NCI-H510A (cell line): ENCODE measurements at regions not wholly inside any gene's neighbourhood (a gene's known extent, or its start where the extent isn't known, plus 50 kb on each side); places are given as distances from the start of the nearest gene placed in this dataset.

Experiments used
- DNase-seq: peaks from one replicate; lab custom pipeline; 2025; lab: John Stamatoyannopoulos, UW

DNA sequence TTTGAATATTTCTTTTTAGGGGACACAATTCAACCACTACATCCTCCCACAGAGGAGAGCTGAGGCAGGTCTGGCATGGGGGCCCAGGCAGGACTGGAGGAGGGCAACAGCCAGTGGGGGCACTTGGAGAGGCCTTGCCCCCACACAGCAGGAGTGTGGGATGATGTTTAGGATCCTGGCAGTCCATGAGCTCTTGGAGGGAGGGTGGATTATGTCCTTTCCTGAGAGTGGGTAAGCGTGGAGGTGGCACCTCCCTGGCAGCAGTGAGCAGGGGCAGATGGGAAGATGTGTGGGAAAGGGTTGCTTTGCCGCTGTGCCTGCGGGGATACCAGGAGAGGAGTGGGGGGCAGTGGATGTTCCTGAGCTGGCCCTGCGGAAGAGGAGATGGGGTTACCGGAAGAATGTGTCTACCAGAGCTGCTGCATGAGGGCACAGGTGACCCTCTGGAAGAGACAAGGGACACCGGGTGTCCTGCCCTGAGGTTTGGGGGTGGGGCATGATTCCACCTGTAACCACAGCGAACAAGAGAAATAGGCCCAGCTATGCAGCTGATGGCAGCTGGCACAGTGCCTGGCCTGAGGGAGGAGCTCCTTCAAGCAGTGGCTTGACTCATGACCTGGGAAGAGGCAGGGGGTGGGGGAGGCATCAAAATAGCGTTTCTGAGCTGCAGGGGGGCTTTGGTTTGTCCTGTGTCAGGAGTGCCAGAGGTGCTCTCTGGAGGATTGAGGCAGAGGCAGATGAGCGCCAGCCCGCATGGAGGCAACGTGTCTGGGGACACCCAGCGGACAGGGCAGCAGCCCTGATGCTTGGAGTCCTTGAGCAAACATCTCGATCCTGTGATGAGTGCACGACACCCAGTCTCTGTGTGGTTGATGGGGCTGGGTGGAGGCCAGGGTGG lies 123.9 kb upstream of the TMPRSS2 start:
- peak; percentile 50 for DNase-seq

DNA sequence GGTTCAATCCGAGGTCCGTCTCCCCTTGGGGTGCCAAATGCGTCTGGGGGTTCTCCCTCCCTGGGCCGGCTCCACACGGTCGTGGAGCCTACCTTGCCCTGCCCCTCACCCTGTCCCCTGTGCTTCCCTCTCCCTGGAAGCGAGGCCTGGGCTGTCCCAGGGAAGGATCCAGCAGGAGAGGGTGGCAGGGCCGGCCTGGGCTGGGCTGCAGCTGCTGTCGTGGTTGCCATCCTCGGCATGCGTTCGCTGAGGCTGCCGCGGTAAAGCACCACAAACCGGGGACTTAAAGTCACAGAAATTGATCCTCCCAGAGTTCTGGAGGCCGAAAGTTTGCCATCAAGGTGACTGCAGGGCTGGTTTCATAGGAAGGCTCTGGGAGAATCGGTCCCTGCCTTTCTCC lies 123.0 kb upstream of the TMPRSS2 start:
- DNase-seq: no peak

GRCh38 chr21:41630249-41630648 lies 122.3 kb upstream of the TMPRSS2 start:
- no peak for DNase-seq

GRCh38 chr21:41628256-41628655 lies 120.3 kb upstream of the TMPRSS2 start:
- DNase-seq: no peak

- DNase-seq: no peak
These were observed 119.5 kb upstream of the TMPRSS2 start for GRCh38 chr21:41627428-41627827.

DNA sequence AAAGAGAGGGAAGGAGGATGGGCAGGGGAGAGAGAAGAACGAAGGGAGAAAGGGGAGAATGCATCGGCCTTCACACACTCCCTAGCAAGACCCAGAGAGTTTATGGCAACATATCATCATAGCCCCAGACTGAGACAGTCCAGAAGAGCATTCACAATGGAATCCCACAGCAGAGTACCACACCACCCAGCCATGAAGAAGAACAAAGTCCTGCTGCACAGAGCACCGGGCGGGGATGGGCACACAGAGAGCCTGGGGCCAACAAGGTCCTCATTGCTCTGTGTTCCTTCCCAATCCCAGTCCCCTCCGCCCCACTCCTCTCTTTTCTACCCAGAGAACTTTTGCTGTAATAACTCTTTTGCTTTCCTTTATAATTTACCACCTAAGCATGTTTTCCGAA lies 118.1 kb upstream of the TMPRSS2 start:
- DNase-seq: no peak

- DNase-seq: no peak
These were observed 117.5 kb upstream of the TMPRSS2 start for GRCh38 chr21:41625428-41625827.

GRCh38 chr21:41624674-41625310 lies 116.8 kb upstream of the TMPRSS2 start:
- no peak for DNase-seq

DNA sequence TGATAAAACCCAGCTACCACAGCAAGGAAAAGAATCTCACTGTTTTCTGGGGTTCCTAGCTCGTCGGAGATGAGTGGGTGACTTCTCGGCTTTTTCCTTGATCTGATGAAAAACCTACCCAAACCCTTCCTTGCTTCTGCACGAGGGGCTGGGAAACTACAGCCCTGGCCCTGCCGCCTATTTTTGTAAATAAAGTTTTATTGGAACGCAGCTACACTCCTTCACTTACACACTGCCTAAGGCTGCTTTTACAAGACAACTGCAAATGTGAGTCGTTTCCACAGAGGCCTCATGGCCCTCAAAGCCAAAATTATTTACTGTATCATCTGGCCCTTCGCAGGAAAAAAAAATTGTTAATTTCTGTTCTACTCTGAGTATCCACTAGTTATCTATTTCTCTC lies 116.0 kb upstream of the TMPRSS2 start:
- DNase-seq: no peak

- DNase-seq: no peak
These were observed 115.0 kb upstream of the TMPRSS2 start for GRCh38 chr21:41622831-41623548.

GRCh38 chr21:41622201-41622600 lies 114.2 kb upstream of the TMPRSS2 start:
- no peak for DNase-seq

GRCh38 chr21:41621513-41621912 lies 113.6 kb upstream of the TMPRSS2 start:
- no peak for DNase-seq

DNA sequence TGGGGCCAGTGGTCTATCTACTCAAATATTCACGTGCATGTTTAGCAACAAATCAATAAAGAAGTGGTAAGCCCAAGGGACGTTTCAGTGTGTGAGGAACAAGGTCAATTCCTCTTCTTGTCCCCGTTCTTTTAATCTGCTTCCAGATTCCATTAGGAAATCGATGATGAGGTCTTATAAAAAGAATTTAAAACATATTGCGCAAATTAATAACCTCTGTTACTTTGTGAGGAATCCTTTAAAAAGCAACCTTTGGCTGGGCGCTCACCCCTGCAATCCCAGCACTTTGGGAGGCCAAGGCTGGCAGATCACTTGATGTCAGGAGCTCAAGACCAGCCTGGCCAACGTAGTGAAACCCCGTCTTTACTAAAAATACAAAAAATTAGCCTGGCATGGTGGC lies 113.0 kb upstream of the TMPRSS2 start:
- DNase-seq: no peak

DNA sequence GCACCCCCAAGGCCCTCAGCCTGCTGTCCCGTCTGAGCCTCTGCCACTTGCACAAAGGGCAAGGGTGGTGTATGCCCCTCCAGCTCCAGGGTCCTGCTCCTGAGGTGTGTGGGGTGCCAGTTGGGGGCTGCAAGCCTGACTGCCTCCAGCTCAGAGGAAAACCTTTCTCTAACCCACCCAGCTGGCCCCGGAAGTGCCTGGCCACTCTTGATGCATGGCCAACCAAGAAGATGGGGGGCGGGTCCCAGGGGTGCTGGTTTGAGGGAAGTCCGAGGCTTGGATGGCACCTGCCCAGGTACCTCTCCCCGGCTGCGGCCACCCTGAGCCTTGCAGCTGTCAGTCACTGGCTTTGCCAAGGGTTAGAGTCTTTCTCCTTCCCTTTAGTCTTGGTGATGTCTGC lies 112.6 kb upstream of the TMPRSS2 start:
- DNase-seq: no peak

DNA sequence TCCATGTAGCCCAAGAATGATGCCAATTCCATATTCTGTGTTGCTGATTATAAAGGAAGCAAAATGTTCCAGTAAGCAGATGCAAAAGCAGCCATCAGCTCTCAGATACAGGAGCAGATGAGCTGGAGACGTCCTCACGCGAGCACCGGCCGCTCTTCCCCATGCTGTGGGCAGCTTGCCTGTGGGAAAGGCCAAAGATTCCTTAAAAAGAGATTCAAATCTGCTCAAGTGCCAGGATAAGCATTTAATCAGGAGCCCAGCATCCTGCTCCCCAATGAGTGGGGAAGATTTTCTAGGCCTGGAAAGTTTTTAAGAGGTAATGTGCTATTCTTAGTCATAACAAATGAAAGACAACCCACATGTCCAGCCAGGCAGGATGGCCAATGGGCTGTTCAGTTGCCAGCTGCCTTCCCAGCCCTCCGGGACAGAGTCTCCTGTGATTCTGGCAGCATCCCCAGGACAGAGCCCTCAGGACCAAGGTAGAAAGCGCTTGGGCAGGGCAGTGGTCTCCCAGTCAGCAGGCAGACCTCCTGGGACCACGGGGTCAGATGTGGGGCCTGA lies 108.2 kb upstream of the TMPRSS2 start:
- DNase-seq: no peak

- no peak for DNase-seq
These were observed 107.7 kb upstream of the TMPRSS2 start for GRCh38 chr21:41615613-41616012.

DNA sequence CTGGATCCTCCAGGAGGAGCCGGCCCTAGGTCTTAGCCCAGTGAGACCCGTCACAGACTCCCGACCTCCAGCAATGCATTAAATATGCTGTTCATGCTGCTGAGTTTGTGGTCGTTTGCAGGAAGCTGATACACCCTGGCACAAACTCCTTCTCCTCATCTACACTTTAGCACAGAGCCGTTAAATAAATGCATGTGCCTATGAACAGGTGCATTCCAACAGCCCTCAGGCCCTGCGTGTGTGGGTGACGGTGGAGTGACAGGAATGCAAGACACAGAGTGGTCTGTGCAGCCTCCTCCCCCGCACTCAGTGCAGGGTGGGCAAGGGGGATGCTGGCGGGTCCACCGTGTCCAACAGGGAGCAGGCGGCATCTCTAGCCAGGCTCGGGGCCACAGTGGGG lies 106.6 kb upstream of the TMPRSS2 start:
- DNase-seq: no peak

- DNase-seq: no peak
These were observed 105.6 kb upstream of the TMPRSS2 start for GRCh38 chr21:41613533-41613909.

DNA sequence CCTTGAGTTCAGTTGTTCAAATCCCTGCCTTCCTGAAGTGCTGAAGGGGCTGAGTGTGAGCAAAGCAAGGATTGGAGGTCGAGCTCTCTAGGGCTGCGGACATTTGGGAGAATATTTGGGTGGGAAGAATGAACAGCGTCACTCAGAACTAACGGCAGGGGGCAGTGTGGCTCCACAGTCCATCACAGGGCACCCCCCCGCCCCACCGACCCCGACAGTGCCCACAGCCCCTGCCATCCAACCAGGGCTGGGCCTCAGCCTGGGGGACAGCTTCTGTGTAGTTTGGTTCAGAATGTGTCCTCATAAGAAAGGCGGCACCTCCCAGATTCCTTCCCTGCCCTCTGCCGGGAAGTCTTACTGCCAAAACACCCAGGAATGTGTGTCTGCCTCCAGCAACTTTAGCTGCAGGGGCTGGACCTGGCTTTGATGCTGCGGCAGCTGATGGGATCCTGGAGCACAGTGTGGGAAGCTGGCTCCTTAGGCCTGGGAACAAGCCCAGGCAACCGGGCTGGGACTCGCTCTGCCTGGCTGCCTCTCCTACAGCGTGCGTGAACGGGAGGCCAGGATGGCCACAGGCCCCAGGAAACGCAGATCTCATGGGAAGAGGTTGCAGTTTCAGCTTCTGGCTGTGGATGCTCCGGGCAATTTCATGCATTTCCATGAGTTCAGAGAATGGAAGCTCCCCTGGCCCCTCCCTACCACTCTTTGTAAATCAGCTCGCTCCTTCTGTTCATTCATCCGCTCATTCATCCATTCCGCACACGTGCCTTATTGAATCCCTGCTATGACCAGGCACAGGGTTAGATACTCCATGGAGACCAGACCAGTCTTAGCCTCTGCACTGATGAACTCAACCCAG lies 104.9 kb upstream of the TMPRSS2 start:
- no peak for DNase-seq

- peak; percentile 69 for DNase-seq
These were observed 104.1 kb upstream of the TMPRSS2 start for GRCh38 chr21:41611966-41612606.

- no peak for DNase-seq
These were observed 103.5 kb upstream of the TMPRSS2 start for GRCh38 chr21:41611441-41611840.
